OCI-LY7 (cell line): ENCODE measurements at regions not wholly inside any gene's neighbourhood (a gene's known extent, or its start where the extent isn't known, plus 50 kb on each side); places are given as distances from the start of the nearest gene placed in this dataset.

Experiments
- CTCF ChIP-seq: fragments of 200-600 bp; sonication (generic); conservative IDR thresholded peaks from 2 replicates; pipeline ENCODE4 v1.5.1; 2014; ENCODE audit warnings: mild to moderate bottlenecking, antibody characterized with exemption, low read length, moderate library complexity, mixed read lengths
- EZH2phosphoT487 ChIP-seq: fragments of 200-600 bp; sonication (generic); IDR thresholded peaks from 2 replicates; pipeline ENCODE4 v1.6.1; 2018; ENCODE audit warnings: low read depth, borderline replicate concordance, mild to moderate bottlenecking, mixed run types, antibody characterized with exemption, low read length, moderate library complexity, mixed read lengths

DNA sequence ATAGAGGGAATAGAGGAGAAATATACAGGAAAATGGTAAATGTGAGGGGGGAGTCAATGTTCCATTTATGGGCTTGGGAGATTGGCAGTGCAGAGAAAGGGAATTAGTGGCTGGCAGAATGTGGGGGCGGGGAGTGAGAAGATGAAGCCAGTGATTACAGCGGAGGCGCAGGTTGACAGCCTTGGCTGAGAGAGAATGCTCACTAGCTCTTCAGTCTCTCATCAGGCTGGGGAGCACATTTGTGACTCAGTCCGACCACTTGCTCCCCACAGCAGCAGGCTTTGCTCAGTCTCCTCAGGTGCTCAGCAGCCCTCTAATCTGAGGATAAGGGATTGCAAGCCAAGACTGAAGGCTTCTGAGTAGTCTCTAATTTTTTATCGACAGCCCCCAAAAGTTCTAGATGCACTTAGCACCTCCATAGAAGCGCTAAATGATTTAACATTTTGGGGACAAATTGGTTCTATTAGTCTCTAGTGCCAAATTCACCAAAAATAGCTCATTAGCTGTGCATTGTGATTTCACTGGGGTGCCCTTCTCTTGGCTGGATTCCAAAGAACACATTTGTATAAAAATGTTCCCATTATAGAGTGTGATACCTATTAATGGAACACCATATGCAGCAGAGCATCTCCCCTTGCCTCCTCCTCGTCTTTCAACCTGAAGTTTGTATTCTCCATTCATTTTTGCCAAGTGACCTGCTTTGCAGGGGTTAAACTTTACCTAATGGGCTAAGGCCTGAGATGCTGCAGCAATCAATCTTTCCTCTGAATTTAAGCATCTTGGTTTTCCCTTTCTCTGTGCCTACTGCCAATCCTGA lies 191.8 kb downstream of the ZNF326 start:
- TF ChIP-seq CTCF, result no peak
- TF ChIP-seq EZH2phosphoT487, result no peak
